ENCODE measurements at regions not wholly inside any gene's neighbourhood (a gene's known extent, or its start where the extent isn't known, plus 50 kb on each side); places are given as distances from the start of the nearest gene placed in this dataset.

DNA sequence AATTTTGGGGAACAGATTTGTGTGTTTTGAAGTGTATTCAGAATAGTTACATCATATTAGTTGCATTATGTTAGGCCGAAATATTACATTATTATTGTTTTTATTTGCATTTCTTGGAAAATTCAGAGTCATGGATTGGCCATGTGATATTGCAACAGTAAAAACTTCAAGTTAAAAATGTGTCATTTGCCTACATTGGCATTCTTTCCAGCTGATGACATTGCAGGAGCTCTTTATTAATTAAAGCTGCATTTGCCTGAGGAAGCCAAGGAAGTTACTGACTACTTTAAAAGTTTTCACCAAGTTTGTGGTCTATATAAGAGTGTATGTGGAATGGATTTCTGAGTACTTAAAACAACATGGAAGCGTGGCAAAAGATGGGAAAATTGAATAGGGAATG is 726.4 kb upstream of the SGO1 start:
- 71% methylated on average over 1 of the region's 2 CpGs for WGBS (ENCODE audit: insufficient coverage)
- H3K27me3 ChIP-seq (ENCODE audit: control insufficient read depth in 2 of 2, insufficient read depth in 2 of 2, low read length in 2 of 2) = no peaks in the 10 kb centered on the region
- H3K9ac ChIP-seq (ENCODE audit: insufficient read depth, low read length, poor library complexity, severe bottlenecking) = no peak overlapping the region
- no peak overlapping the region for H2AFZ ChIP-seq (ENCODE audit: insufficient read depth, low read depth, low read length, poor library complexity, severe bottlenecking)
- no peak overlapping the region for H3K4me3 Mint-ChIP-seq
- H3K36me3 Mint-ChIP-seq = no peaks in the 10 kb centered on the region
- H4K20me1 ChIP-seq (ENCODE audit: insufficient read depth, low read length) = no peaks in the 10 kb centered on the region
- TF ChIP-seq, protein P1, sequence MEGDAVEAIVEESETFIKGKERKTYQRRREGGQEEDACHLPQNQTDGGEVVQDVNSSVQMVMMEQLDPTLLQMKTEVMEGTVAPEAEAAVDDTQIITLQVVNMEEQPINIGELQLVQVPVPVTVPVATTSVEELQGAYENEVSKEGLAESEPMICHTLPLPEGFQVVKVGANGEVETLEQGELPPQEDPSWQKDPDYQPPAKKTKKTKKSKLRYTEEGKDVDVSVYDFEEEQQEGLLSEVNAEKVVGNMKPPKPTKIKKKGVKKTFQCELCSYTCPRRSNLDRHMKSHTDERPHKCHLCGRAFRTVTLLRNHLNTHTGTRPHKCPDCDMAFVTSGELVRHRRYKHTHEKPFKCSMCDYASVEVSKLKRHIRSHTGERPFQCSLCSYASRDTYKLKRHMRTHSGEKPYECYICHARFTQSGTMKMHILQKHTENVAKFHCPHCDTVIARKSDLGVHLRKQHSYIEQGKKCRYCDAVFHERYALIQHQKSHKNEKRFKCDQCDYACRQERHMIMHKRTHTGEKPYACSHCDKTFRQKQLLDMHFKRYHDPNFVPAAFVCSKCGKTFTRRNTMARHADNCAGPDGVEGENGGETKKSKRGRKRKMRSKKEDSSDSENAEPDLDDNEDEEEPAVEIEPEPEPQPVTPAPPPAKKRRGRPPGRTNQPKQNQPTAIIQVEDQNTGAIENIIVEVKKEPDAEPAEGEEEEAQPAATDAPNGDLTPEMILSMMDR (IDR thresholded peaks at IDR 0.05) = no peak
- no peaks in the 10 kb centered on the region for H3K4me1 Mint-ChIP-seq
- H3K36me3 ChIP-seq (replicated peaks in 1 of 2; ENCODE audit: control insufficient read depth in 1 of 2, insufficient read depth in 2 of 2, low read length in 2 of 2) = no peaks in the 10 kb centered on the region
- no peak for DNase-seq
- no peak overlapping the region for H3K4me2 ChIP-seq (replicated peaks; ENCODE audit: extremely low read depth, low read length, poor library complexity, severe bottlenecking)
- H3K79me2 ChIP-seq (ENCODE audit: insufficient read depth, low read length) = no peaks in the 10 kb centered on the region
- no peaks in the 10 kb centered on the region for H3K4me1 ChIP-seq (ENCODE audit: control insufficient read depth in 1 of 2, insufficient read depth in 2 of 2, low read length in 2 of 2)
- no peak overlapping the region for H3K4me3 ChIP-seq (replicated peaks in 1 of 3; ENCODE audit: low read depth in 2 of 3, low read length in 3 of 3)
- no peak overlapping the region for H3K27ac ChIP-seq (ENCODE audit: low read depth in 1 of 2, low read length in 2 of 2)
- H3K27me3 Mint-ChIP-seq (ENCODE audit: low read depth in 3 of 3) = no peaks in the 10 kb centered on the region
- H3K9me3 ChIP-seq (replicated peaks in 1 of 2; ENCODE audit: control insufficient read depth in 1 of 2, insufficient read depth in 1 of 2, low read length in 2 of 2) = peaks cover 5 to 12% of the 10 kb centered on the region in 2 donors
- H3K27ac Mint-ChIP-seq = no peak overlapping the region
- intact Hi-C loops (cut with micrococcal nuclease) = no loop called here
- H3K9me3 Mint-ChIP-seq = peaks cover 0 to 9% (median 2%) of the 10 kb centered on the region in 7 donors

- TF ChIP-seq, protein P1 (IDR thresholded peaks at IDR 0.05) = no peak
These were observed 723.5 kb upstream of the SGO1 start for GRCh38 chr3:20909511-20909910.

More at GRCh38 chr3:20909511-20909910, 723.5 kb upstream of the SGO1 start:
- H3K4me1 Mint-ChIP-seq = no peaks in the 10 kb centered on the region
- no peaks in the 10 kb centered on the region for H3K27me3 ChIP-seq (ENCODE audit: control insufficient read depth in 2 of 2, insufficient read depth in 2 of 2, low read length in 2 of 2)
- peaks cover 0 to 7% (median 0%) of the 10 kb centered on the region in 7 donors for H3K9me3 Mint-ChIP-seq
- no peak overlapping the region for H2AFZ ChIP-seq (ENCODE audit: insufficient read depth, low read depth, low read length, poor library complexity, severe bottlenecking)
- no peaks in the 10 kb centered on the region for H3K36me3 ChIP-seq (replicated peaks in 1 of 2; ENCODE audit: control insufficient read depth in 1 of 2, insufficient read depth in 2 of 2, low read length in 2 of 2)
- H3K4me2 ChIP-seq (replicated peaks; ENCODE audit: extremely low read depth, low read length, poor library complexity, severe bottlenecking) = no peak overlapping the region
- H3K4me3 Mint-ChIP-seq = no peak overlapping the region
- WGBS (ENCODE audit: insufficient coverage) = 80% methylated on average over 1 of the region's 3 CpGs
- no peaks in the 10 kb centered on the region for H4K20me1 ChIP-seq (ENCODE audit: insufficient read depth, low read length)
- H3K4me3 ChIP-seq (replicated peaks in 1 of 3; ENCODE audit: low read depth in 2 of 3, low read length in 3 of 3) = no peak overlapping the region
- H3K27ac ChIP-seq (ENCODE audit: low read depth in 1 of 2, low read length in 2 of 2) = no peak overlapping the region
- no peaks in the 10 kb centered on the region for H3K4me1 ChIP-seq (ENCODE audit: control insufficient read depth in 1 of 2, insufficient read depth in 2 of 2, low read length in 2 of 2)
- no peak for DNase-seq
- peaks cover 0 to 6% of the 10 kb centered on the region in 2 donors for H3K9me3 ChIP-seq (replicated peaks in 1 of 2; ENCODE audit: control insufficient read depth in 1 of 2, insufficient read depth in 1 of 2, low read length in 2 of 2)
- no peak overlapping the region for H3K27ac Mint-ChIP-seq
- intact Hi-C loops (cut with micrococcal nuclease) = no loop called here
- H3K9ac ChIP-seq (ENCODE audit: insufficient read depth, low read length, poor library complexity, severe bottlenecking) = no peak overlapping the region
- H3K27me3 Mint-ChIP-seq (ENCODE audit: low read depth in 3 of 3) = no peaks in the 10 kb centered on the region
- H3K36me3 Mint-ChIP-seq = no peaks in the 10 kb centered on the region
- no peaks in the 10 kb centered on the region for H3K79me2 ChIP-seq (ENCODE audit: insufficient read depth, low read length)

All from CD14-positive monocyte (primary cell).